IMR-90 (cell line): ENCODE measurements at regions not wholly inside any gene's neighbourhood (a gene's known extent, or its start where the extent isn't known, plus 50 kb on each side); places are given as distances from the start of the nearest gene placed in this dataset.

Source experiments
- ATAC-seq: fragments of 200-7000 bp; cut with Tn5 transposase; 2 replicates; pipeline ENCODE4 v1.9.1; 2020; ENCODE audit warnings: low read depth, mild to moderate bottlenecking, moderate library complexity
- BruUV-seq: library from RNA; stranded (reverse); fragments of 400-500 nt; replicated peaks from 2 replicates; lab custom pipeline; 2021; lab: Mats Ljungman, UMichigan
- CTCF ChIA-PET: fragments of 300-600 bp; formaldehyde crosslinking; extraction: SDS; loops from one replicate; lab custom pipeline; 2021; ENCODE audit warnings: antibody characterized with exemption; lab: Yijun Ruan, JAX
- POLR2A ChIA-PET: fragments of 300-600 bp; sonication (Branson Sonifier 250); formaldehyde crosslinking; loops from one replicate; lab custom pipeline; 2022; ENCODE audit warnings: antibody characterized with exemption; ENCODE audit not compliant: unreplicated experiment; lab: Charles Lee
- DNase-seq: peaks from one replicate; pipeline ENCODE4 v3.0.0; 2013
- H2AFZ ChIP-seq: replicated peaks from 2 replicates; pipeline ENCODE3; 2013; ENCODE audit warnings: low read length, mild to moderate bottlenecking; ENCODE audit not compliant: poor library complexity
- H2AK5ac ChIP-seq: 2 replicates; pipeline ENCODE4 v1.6.1; 2013; ENCODE audit warnings: low read depth, low read length, inconsistent platforms
- H2AK9ac ChIP-seq: replicated peaks from 2 replicates; pipeline ENCODE3; 2013; ENCODE audit warnings: mild to moderate bottlenecking, low read depth, low read length, moderate library complexity; ENCODE audit not compliant: poor library complexity
- H2BK120ac ChIP-seq: 2 replicates; pipeline ENCODE4 v1.6.1; 2013; ENCODE audit warnings: low read depth, low read length, inconsistent platforms
- H2BK15ac ChIP-seq: 3 replicates; pipeline ENCODE4 v1.6.1; 2013; ENCODE audit warnings: low read depth, low read length, inconsistent platforms
- H2BK20ac ChIP-seq: 2 replicates; pipeline ENCODE4 v1.6.1; 2013; ENCODE audit warnings: low read depth, mild to moderate bottlenecking, inconsistent platforms, low read length, moderate library complexity
- H2BK5ac ChIP-seq: 2 replicates; pipeline ENCODE4 v1.6.1; 2013; ENCODE audit warnings: mild to moderate bottlenecking, low read depth, low read length, inconsistent platforms; ENCODE audit not compliant: poor library complexity, severe bottlenecking
- H3K14ac ChIP-seq: replicated peaks from 2 replicates; pipeline ENCODE4 v1.6.1; 2013; ENCODE audit warnings: low read depth, low read length, inconsistent platforms
- H3K18ac ChIP-seq: 2 replicates; pipeline ENCODE4 v1.6.1; 2013; ENCODE audit warnings: low read depth, low read length, control low read depth
- H3K23ac ChIP-seq: 2 replicates; pipeline ENCODE4 v1.6.1; 2013; ENCODE audit warnings: low read depth, low read length, inconsistent platforms
- H3K27ac ChIP-seq: 2 replicates; pipeline ENCODE4 v1.5.1; 2013; ENCODE audit warnings: mild to moderate bottlenecking, control low read depth, low read length; ENCODE audit not compliant: insufficient read depth
- H3K27me3 ChIP-seq: 2 replicates; pipeline ENCODE4 v1.6.1; 2013; ENCODE audit warnings: low read length; ENCODE audit not compliant: control insufficient read depth, insufficient read depth
- H3K36me3 ChIP-seq: 2 replicates; pipeline ENCODE4 v1.6.1; 2013; ENCODE audit warnings: low read length, mixed read lengths; ENCODE audit not compliant: control insufficient read depth, insufficient read depth
- H3K4ac ChIP-seq: 2 replicates; pipeline ENCODE4 v1.6.1; 2013; ENCODE audit warnings: low read depth, low read length, inconsistent platforms
- H3K4me1 ChIP-seq: 2 replicates; pipeline ENCODE4 v1.6.1; 2013; ENCODE audit warnings: low read length, mixed read lengths; ENCODE audit not compliant: control insufficient read depth, insufficient read depth
- H3K4me2 ChIP-seq: 2 replicates; pipeline ENCODE4 v1.6.1; 2013; ENCODE audit warnings: low read depth, mild to moderate bottlenecking, control low read depth, low read length, moderate library complexity
- H3K4me3 ChIP-seq: 2 replicates; pipeline ENCODE4 v1.5.1; 2013; ENCODE audit warnings: low read depth, mild to moderate bottlenecking, control low read depth, low read length, moderate library complexity; ENCODE audit not compliant: insufficient read depth
- H3K56ac ChIP-seq: 2 replicates; pipeline ENCODE4 v1.6.1; 2013; ENCODE audit warnings: low read length, inconsistent platforms; ENCODE audit not compliant: insufficient read depth; ENCODE audit errors: extremely low read depth
- H3K79me1 ChIP-seq, 2 experiments: 2 replicates each; pipeline ENCODE4 v1.6.1; 2013; ENCODE audit warnings: low read length in 2 of 2, inconsistent platforms in 1 of 2, low read depth in 1 of 2
- H3K9ac ChIP-seq: 2 replicates; pipeline ENCODE4 v1.6.1; 2013; ENCODE audit warnings: low read depth, low read length, control low read depth
- H3K9me1 ChIP-seq: 2 replicates; pipeline ENCODE4 v1.6.1; 2013; ENCODE audit warnings: low read length, inconsistent platforms; ENCODE audit not compliant: insufficient read depth
- H3K9me3 ChIP-seq: 2 replicates; pipeline ENCODE4 v1.6.1; 2013; ENCODE audit warnings: low read length; ENCODE audit not compliant: control insufficient read depth, insufficient read depth
- H4K20me1 ChIP-seq: 2 replicates; pipeline ENCODE4 v1.6.1; 2013; ENCODE audit warnings: low read length, inconsistent platforms; ENCODE audit not compliant: insufficient read depth
- H4K5ac ChIP-seq: 2 replicates; pipeline ENCODE4 v1.6.1; 2013; ENCODE audit warnings: mild to moderate bottlenecking, low read depth, low read length, control low read depth
- H4K8ac ChIP-seq, 2 experiments: 2 replicates each; pipeline ENCODE4 v1.6.1; 2013; ENCODE audit warnings: low read depth in 2 of 2, low read length in 2 of 2, control low read depth in 1 of 2, inconsistent platforms in 1 of 2
- H4K91ac ChIP-seq: 2 replicates; pipeline ENCODE4 v1.6.1; 2013; ENCODE audit warnings: low read depth, low read length, inconsistent platforms; ENCODE audit not compliant: insufficient read depth
- MAZ ChIP-seq: IDR thresholded peaks from 2 replicates; pipeline ENCODE4 v1.6.1; 2012; ENCODE audit warnings: low read depth, mild to moderate bottlenecking, low read length, improper control_type of control experiment, moderate library complexity, borderline replicate concordance
- WGBS, 2 experiments: methylation state at CpG; one replicate each; pipeline versions ENCODE4 v1.1.5 to v1.1.7; 2013; ENCODE audit warnings: missing lambda C conversion rate in 2 of 2; ENCODE audit not compliant: insufficient read length in 1 of 2; ENCODE audit errors: extremely low coverage in 2 of 2; 5-methylcytosine and 5-hydroxymethylcytosine counted together
- dilution Hi-C: fragments of 300-500 bp; cut with HindIII; formaldehyde crosslinking; loops from one replicate; pipeline ENCODE4 v1.14.3; 2018; ENCODE audit warnings: low sequenced_read_pairs; ENCODE audit not compliant: unreplicated experiment
- in situ Hi-C: fragments of 300-500 bp; cut with MboI; formaldehyde crosslinking; loops from 3 replicates; pipeline ENCODE4 v1.14.3; 2019; ENCODE audit warnings: low sequenced_read_pairs, inconsistent platforms, mixed read lengths
- intact Hi-C: fragments of 100-400 bp; cut with micrococcal nuclease; formaldehyde crosslinking; loops from 2 replicates; pipeline ENCODE4 v1.10.0; 2022

DNA sequence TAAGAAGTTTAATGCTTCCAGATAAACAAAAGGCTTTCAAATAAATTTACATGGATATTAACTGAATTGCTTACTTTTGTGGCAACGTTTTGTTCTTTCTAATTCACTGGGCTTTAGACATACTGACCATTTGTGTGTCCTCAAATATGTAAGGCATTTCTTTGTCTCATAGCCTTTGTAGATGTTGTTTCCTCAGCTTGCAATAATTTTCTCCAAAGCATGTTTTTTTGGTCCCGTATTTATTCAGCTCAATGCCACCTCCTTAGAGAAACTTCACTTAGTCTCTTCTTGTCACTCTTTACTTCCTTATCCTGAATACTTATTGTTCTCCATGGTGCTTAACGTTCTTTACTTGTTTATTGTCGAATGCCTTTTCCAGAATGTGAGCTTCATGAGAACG is 98.5 kb downstream of the NUP35 start:
- Histone ChIP-seq H2AK5ac (no peak overlapping the region), H2BK15ac (no peak overlapping the region), H3K18ac (no peak overlapping the region), H2AFZ (no peak overlapping the region), H4K8ac (no peak overlapping the region), H3K9me1 (no peaks in the 10 kb centered on the region), H3K36me3 (no peaks in the 10 kb centered on the region), H3K27me3 (no peaks in the 10 kb centered on the region), H4K5ac (no peak overlapping the region), H3K4me1 (no peaks in the 10 kb centered on the region), H3K79me1 (no peaks in the 10 kb centered on the region), H3K27ac (no peak overlapping the region), H4K20me1 (no peaks in the 10 kb centered on the region), H2BK5ac (no peak overlapping the region), H2BK20ac (no peak overlapping the region), H4K91ac (no peak overlapping the region), H3K14ac (no peak overlapping the region), H3K4ac (no peak overlapping the region), H3K23ac (no peak overlapping the region), H3K9me3 (no peaks in the 10 kb centered on the region), H3K4me2 (no peak overlapping the region), H2AK9ac (no peak overlapping the region), H3K4me3 (no peak overlapping the region), H3K56ac (no peak overlapping the region), H2BK120ac (no peak overlapping the region), H3K9ac (no peak overlapping the region)
- POLR2A ChIA-PET = no interaction called here
- WGBS, 2 experiments = no CpG with 5 or more reads among the region's 5 CpGs
- TF ChIP-seq MAZ = no peak
- CTCF ChIA-PET = interaction anchor here (1.3 kb wide), 1 partner anchor 10 kb away, joined by 3 read pairs; no protein-coding TSS in a partner anchor
- ATAC-seq (no peak), DNase-seq (no peak)
- dilution Hi-C loops = no loop called here
- in situ Hi-C loops = no loop called here
- intact Hi-C loops = no loop called here
- no TSS peak for BruUV-seq
